ENCODE measurements at regions not wholly inside any gene's neighbourhood (a gene's known extent, or its start where the extent isn't known, plus 50 kb on each side); places are given as distances from the start of the nearest gene placed in this dataset.

DNA sequence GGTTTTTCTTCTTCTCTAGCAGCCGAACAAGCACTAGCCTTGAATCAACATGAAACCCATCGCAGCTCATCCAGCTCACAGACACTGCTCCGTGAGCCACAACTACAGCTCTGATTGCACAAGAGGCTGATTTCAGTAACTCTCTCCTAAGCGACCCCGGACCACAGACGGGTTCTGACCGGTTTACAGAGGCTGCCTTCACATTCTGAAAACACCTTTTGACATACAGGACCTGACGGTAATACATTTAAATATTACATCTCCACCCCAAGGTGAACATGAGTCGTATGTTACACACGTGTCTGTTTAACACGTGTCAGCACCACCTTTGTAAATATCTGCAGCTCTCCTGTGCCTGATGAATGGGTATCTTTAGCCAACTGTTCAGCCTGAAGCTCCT is 120.7 kb downstream of the TMEM18 start:
- Histone ChIP-seq H3K36me3 (ENCODE audit: control insufficient read depth, insufficient read depth, low read length) (no peaks in the 10 kb centered on the region), H4K20me1 (ENCODE audit: control insufficient read depth, extremely low read depth, insufficient read depth, low read length) (no peaks in the 10 kb centered on the region), H3K4me2 (ENCODE audit: extremely low read depth, insufficient read depth, low read length) (no peak overlapping the region), H3K9ac (ENCODE audit: insufficient read depth, low read length) (no peak overlapping the region), H2AFZ (ENCODE audit: low read length) (no peak overlapping the region), H3K4me1 (ENCODE audit: control insufficient read depth, extremely low read depth, insufficient read depth, low read length) (no peaks in the 10 kb centered on the region), H3K27me3 (ENCODE audit: control insufficient read depth, insufficient read depth, low read length) (no peaks in the 10 kb centered on the region), H3K9me3 (ENCODE audit: control insufficient read depth, insufficient read depth, low read depth, low read length) (no peaks in the 10 kb centered on the region), H3K79me2 (ENCODE audit: control insufficient read depth, insufficient read depth, low read length) (no peaks in the 10 kb centered on the region), H3K27ac (ENCODE audit: insufficient read depth, low read length) (no peak overlapping the region), H3K4me3 (replicated peaks in 1 of 4; ENCODE audit: control extremely low read depth in 1 of 4, insufficient read depth in 1 of 4, low read depth in 3 of 4, low read length in 4 of 4) (no peak overlapping the region)
- no peak for DNase-seq (ENCODE audit: low read depth in 2 of 2)
- TF ChIP-seq, protein P1, sequence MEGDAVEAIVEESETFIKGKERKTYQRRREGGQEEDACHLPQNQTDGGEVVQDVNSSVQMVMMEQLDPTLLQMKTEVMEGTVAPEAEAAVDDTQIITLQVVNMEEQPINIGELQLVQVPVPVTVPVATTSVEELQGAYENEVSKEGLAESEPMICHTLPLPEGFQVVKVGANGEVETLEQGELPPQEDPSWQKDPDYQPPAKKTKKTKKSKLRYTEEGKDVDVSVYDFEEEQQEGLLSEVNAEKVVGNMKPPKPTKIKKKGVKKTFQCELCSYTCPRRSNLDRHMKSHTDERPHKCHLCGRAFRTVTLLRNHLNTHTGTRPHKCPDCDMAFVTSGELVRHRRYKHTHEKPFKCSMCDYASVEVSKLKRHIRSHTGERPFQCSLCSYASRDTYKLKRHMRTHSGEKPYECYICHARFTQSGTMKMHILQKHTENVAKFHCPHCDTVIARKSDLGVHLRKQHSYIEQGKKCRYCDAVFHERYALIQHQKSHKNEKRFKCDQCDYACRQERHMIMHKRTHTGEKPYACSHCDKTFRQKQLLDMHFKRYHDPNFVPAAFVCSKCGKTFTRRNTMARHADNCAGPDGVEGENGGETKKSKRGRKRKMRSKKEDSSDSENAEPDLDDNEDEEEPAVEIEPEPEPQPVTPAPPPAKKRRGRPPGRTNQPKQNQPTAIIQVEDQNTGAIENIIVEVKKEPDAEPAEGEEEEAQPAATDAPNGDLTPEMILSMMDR (conservative IDR thresholded peaks at IDR 0.05 in 1 of 2, IDR thresholded peaks at IDR 0.05 in 1 of 2; ENCODE audit: low read depth in 1 of 2, low read length in 2 of 2), result no peak
- no peak for TF ChIP-seq EZH2 (IDR thresholded peaks at IDR 0.05; ENCODE audit: low read length, missing control alignments)

- no peaks in the 10 kb centered on the region for H4K20me1 ChIP-seq (ENCODE audit: control insufficient read depth, extremely low read depth, insufficient read depth, low read length)
- no peak for TF ChIP-seq EZH2 (IDR thresholded peaks at IDR 0.05; ENCODE audit: low read length, missing control alignments)
- TF ChIP-seq, protein P1 (conservative IDR thresholded peaks at IDR 0.05 in 1 of 2, IDR thresholded peaks at IDR 0.05 in 1 of 2; ENCODE audit: low read depth in 1 of 2, low read length in 2 of 2), result no peak
- no peak overlapping the region for H3K4me3 ChIP-seq (replicated peaks in 1 of 4; ENCODE audit: control extremely low read depth in 1 of 4, insufficient read depth in 1 of 4, low read depth in 3 of 4, low read length in 4 of 4)
Measured at GRCh38 chr2:555164-555922, 121.9 kb downstream of the TMEM18 start.

GRCh38 chr2:554444-554843 is 122.8 kb downstream of the TMEM18 start:
- no peak overlapping the region for H3K4me2 ChIP-seq (ENCODE audit: extremely low read depth, insufficient read depth, low read length)
- H3K27me3 ChIP-seq (ENCODE audit: control insufficient read depth, insufficient read depth, low read length), result no peaks in the 10 kb centered on the region
- DNase-seq (ENCODE audit: low read depth in 2 of 2), result no peak
- no peaks in the 10 kb centered on the region for H3K79me2 ChIP-seq (ENCODE audit: control insufficient read depth, insufficient read depth, low read length)
- TF ChIP-seq EZH2 (IDR thresholded peaks at IDR 0.05; ENCODE audit: low read length, missing control alignments), result no peak
- TF ChIP-seq, protein P1 (conservative IDR thresholded peaks at IDR 0.05 in 1 of 2, IDR thresholded peaks at IDR 0.05 in 1 of 2; ENCODE audit: low read depth in 1 of 2, low read length in 2 of 2), result no peak
- no peaks in the 10 kb centered on the region for H3K36me3 ChIP-seq (ENCODE audit: control insufficient read depth, insufficient read depth, low read length)
- H3K27ac ChIP-seq (ENCODE audit: insufficient read depth, low read length), result no peak overlapping the region
- H2AFZ ChIP-seq (ENCODE audit: low read length), result no peak overlapping the region
- no peaks in the 10 kb centered on the region for H3K4me1 ChIP-seq (ENCODE audit: control insufficient read depth, extremely low read depth, insufficient read depth, low read length)
- H4K20me1 ChIP-seq (ENCODE audit: control insufficient read depth, extremely low read depth, insufficient read depth, low read length), result no peaks in the 10 kb centered on the region
- no peaks in the 10 kb centered on the region for H3K9me3 ChIP-seq (ENCODE audit: control insufficient read depth, insufficient read depth, low read depth, low read length)
- no peak overlapping the region for H3K4me3 ChIP-seq (replicated peaks in 1 of 4; ENCODE audit: control extremely low read depth in 1 of 4, insufficient read depth in 1 of 4, low read depth in 3 of 4, low read length in 4 of 4)
- no peak overlapping the region for H3K9ac ChIP-seq (ENCODE audit: insufficient read depth, low read length)

More at GRCh38 chr2:555164-555922, 121.9 kb downstream of the TMEM18 start:
- no peaks in the 10 kb centered on the region for H3K36me3 ChIP-seq (ENCODE audit: control insufficient read depth, insufficient read depth, low read length)
- no peaks in the 10 kb centered on the region for H3K9me3 ChIP-seq (ENCODE audit: control insufficient read depth, insufficient read depth, low read depth, low read length)
- H3K4me2 ChIP-seq (ENCODE audit: extremely low read depth, insufficient read depth, low read length), result no peak overlapping the region
- no peak overlapping the region for H3K27ac ChIP-seq (ENCODE audit: insufficient read depth, low read length)
- H3K4me1 ChIP-seq (ENCODE audit: control insufficient read depth, extremely low read depth, insufficient read depth, low read length), result no peaks in the 10 kb centered on the region
- DNase-seq (ENCODE audit: low read depth in 2 of 2), result no peak
- no peak overlapping the region for H3K9ac ChIP-seq (ENCODE audit: insufficient read depth, low read length)
- no peaks in the 10 kb centered on the region for H3K27me3 ChIP-seq (ENCODE audit: control insufficient read depth, insufficient read depth, low read length)
- no peak overlapping the region for H2AFZ ChIP-seq (ENCODE audit: low read length)
- H3K79me2 ChIP-seq (ENCODE audit: control insufficient read depth, insufficient read depth, low read length), result no peaks in the 10 kb centered on the region
